Transverse colon (tissue), 4 donors: ENCODE measurements at regions not wholly inside any gene's neighbourhood (a gene's known extent, or its start where the extent isn't known, plus 50 kb on each side); places are given as distances from the start of the nearest gene placed in this dataset.

Experiments used
- POLR2AphosphoS5 ChIP-seq, 3 donors: sonication (generic); formaldehyde crosslinking; IDR thresholded peaks; one replicate each; pipeline ENCODE4 v1.6.1; 2016; ENCODE audit warnings: antibody characterized with exemption in 3 of 3
- TF ChIP-seq, protein P1 (sequence below), 5 experiments: fragments of 200-600 bp in 3 of 5; fragments of 450-650 bp in 2 of 5; sonication (generic) in 3 of 5; IDR thresholded peaks; 1 replicate in 2 of 5; 2 replicates in 3 of 5; pipeline ENCODE4 v1.5.1; 2016 to 2017; ENCODE audit warnings: antibody characterized with exemption in 5 of 5, inconsistent platforms in 3 of 5, mild to moderate bottlenecking in 2 of 5, moderate library complexity in 1 of 5

DNA sequence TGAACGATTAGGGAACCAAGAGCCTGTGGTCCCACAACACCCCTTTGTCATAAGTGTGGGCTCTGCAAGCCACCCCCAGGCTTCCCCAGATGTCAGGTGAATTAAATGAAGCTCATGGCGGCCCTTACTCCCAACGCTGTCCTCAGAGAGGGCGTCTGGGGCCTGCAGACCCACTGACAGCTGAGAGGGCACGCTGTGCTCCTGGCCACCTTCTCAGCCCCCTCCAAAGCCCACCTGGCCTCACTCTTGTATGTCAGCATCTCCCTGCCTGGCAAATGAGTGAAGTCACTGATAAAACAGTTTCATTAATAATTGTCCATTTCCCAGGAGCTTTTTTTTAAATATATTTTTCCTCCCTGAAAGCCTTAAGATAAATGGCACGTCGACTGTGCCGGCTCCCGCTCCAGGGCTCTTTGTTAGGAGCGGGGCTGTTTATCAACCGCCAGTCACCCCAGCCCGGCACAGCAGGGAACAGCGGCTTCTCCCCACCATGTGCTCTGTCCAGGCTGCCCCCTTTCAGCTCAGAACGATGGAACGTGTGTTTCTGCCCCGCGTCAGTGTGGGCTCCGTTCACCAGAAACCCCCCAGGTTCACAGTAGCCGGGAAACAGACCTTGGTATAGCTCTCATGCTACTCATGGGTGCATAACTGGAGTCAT, 94.7 kb upstream of the SFSWAP start:
- TF ChIP-seq, protein P1, sequence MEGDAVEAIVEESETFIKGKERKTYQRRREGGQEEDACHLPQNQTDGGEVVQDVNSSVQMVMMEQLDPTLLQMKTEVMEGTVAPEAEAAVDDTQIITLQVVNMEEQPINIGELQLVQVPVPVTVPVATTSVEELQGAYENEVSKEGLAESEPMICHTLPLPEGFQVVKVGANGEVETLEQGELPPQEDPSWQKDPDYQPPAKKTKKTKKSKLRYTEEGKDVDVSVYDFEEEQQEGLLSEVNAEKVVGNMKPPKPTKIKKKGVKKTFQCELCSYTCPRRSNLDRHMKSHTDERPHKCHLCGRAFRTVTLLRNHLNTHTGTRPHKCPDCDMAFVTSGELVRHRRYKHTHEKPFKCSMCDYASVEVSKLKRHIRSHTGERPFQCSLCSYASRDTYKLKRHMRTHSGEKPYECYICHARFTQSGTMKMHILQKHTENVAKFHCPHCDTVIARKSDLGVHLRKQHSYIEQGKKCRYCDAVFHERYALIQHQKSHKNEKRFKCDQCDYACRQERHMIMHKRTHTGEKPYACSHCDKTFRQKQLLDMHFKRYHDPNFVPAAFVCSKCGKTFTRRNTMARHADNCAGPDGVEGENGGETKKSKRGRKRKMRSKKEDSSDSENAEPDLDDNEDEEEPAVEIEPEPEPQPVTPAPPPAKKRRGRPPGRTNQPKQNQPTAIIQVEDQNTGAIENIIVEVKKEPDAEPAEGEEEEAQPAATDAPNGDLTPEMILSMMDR (IDR thresholded peaks at IDR 0.05) = no peak
- TF ChIP-seq POLR2AphosphoS5 (IDR thresholded peaks at IDR 0.05) = no peak
